ENCODE measurements at regions not wholly inside any gene's neighbourhood (a gene's known extent, or its start where the extent isn't known, plus 50 kb on each side); places are given as distances from the start of the nearest gene placed in this dataset.
"Not testable (repeated sequence)": the region's sequence is repeated elsewhere in the genome, so short reads cannot be mapped to it uniquely, and the experiment has no call there.

DNA sequence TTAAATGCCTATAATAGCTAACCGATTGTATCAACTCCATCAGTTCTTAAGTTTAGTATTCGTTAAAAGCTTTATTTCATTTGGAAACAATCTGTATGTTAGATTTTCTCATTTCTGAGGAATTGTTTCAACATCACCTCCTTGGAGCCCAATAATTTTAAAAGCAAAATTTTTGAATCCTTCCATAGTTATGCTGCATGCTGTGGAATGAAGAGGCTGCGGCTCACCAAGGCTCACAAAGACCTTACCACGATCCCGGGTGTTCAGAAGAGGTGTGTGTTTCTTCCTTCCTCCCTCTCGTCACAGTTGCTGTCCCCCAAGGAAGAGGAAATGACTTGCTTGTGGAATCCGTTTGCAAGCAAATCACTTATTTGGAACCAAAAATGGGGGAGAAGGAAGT lies 143.8 kb downstream of the FGF1 start:
- DNase-seq (ENCODE audit: low read depth): no peak

DNA sequence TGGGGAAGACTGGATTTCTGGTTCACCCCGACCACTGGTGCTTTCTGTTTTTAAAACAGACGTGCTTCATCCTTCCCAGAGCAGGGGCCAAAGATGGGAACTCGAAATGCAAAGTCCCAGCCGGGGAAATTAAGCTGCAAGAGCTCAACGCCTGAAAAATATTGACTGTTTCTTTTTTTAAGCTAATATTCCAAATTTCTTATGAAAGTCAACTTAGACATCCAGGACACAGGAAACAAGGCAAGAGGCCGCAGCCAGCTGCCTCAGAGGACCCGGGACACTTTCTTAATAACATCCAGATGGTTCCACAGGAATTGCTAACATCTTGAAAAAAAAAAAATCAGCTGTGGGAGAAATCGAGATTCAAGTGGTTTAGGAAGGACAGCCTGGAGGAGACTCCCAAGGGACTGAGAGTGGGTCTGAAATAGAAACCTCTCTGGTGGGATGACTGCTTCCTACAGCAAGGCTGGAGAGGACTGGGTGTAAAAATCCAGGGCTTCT lies 144.9 kb downstream of the FGF1 start:
- DNase-seq (ENCODE audit: low read depth): no peak

DNA sequence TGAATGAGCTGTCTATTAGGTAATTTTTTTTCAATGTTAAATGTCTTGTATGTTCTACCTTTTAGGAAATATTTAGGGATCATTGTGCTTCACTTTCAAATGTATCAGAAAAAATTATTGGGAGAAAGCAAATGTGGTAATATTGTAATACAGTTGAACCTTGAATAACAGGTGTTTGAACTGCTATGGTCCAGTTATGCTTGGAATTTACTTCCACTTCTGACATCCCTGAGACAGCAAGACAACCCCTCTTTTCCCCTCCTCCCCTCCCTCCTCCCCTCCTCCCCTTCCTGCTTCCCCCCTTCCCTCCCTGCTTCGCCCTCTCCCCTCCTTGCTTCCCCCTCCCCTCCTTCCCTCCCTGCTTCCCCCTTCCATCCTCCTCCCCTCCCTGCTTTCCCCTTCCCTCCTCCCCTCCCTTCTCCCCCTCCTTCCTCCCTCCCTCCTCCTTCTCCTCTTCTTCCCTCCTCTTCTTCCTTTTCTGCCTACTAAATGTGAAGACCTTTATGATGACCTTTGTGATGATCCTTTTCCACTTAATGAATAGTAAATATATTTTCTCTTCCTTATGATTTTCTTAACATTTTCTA lies 146.6 kb downstream of the FGF1 start:
- no peak for DNase-seq (ENCODE audit: low read depth)

DNA sequence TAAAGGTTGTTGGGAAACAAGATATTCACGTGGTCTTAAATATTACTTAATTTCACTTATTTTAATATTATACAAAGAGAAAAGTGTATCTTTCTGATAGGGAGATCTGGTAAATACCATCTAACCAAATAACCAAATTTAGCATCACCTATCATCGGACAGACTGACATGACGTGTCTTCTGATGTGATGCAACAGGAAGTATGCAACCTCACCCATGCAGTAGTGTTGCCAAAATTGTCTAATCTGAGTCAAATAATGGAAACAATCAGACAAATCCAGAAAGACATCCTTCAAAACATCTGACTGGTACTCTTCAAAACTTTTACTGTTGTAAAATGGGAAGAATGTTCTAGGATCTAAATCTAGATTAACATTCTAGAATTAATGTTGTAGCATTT lies 148.0 kb downstream of the FGF1 start:
- DNase-seq (ENCODE audit: low read depth): no peak

DNA sequence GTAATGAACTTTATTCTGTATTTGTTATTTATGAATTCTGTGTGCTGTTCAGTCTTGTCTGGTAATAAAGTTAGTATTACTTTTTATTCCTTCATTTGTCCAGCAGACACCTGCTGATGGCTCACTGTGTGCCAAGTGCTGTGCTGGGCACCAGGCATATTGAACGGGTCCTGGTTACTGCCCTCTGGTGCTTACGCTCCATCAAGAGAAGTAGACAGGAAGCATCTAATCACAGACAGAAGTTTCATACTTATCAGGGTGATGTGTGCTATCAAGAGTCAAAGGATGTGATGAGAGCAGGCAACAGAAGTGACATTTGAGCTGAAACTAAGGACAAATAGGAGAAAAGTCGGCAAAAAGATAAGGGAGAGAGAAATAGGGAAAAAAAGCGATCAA lies 153.1 kb downstream of the FGF1 start:
- no peak for DNase-seq (ENCODE audit: low read depth)

DNA sequence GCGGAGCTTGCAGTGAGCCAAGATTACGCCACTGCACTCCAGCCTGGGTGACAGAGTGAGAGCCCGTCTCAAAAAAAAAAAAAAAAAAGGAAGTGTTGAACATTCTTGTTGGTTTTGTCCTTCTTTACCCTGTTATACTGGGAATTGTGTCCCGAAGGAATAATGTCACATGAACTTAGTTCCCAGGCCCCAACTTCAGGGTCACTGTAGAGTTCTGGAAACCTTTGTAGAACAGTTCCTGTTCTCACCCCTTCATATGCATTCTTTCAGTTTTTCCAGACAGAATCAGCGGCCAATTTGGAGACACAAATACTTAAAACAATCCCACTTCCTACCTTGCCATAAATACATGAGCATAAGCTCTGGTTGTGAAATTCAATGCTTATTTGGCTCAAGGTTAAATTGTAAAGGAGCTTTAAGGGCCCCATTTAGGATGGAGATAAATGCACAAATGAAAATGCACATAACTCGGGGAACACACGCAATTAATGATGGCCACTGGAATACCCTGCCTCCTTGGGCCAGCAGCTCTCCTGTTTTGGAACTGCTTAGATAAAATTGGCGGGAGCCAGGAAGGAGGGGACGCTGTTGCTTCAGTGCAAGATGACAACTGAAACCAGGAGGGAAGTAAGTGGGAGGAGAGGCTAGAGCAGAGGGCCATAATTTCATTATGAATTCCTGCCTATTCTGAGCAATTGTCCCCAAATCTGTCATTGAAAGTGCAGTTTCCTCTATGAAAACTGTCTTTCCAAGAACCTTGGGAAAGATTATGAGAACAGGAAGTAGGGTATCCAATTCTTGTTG lies 153.7 kb downstream of the FGF1 start:
- no peak for DNase-seq (ENCODE audit: low read depth)

DNA sequence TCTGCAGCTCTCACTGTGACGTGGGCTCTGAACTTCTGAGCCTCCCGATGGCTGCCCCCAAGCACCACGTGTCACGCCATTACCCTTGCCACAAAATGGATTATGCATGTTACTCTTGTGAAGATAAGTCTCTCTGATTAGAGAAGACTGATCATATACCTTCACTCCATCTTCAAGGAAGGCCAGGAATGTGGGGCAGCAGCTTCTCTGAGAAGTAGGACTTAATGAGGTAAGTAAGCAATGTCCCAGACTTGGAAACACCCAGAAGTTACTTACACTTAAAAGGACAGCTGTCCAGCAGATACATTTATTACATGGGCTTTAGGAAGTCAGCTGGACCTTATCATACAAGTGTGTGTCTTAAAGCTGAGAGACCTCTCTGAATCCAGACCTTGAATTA lies 155.0 kb downstream of the FGF1 start:
- DNase-seq (ENCODE audit: low read depth): no peak

DNA sequence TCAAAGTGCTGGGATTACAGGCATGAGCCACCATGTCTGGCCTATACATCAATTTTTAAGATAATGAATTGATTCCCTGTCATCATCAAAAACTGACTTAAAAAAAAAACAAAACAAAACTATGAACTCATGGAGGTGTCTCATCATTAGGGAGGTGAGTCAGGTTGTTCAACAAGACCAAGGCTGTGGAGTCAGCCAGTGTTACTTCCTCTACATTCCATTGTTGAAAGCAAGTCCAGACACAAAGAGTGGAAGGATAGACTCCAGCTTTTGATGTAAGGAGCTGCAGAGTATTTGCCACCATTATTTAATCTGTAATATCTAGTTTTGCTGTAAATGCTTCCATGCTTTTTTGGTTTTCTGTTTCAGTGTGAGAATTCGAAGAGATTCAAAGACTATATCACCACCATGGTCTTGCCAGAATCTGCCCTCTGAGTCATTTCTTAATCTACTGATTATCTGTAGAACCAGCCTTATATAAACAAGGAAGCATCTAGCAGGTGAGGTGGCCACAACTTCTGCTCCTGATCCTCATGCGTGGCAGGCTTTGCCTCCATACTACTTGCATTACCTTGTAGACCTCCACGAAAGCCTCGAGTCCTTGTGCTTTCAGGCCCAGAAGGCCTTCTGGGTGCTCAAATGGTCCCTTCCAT lies 156.1 kb downstream of the FGF1 start:
- no peak for DNase-seq (ENCODE audit: low read depth)

DNA sequence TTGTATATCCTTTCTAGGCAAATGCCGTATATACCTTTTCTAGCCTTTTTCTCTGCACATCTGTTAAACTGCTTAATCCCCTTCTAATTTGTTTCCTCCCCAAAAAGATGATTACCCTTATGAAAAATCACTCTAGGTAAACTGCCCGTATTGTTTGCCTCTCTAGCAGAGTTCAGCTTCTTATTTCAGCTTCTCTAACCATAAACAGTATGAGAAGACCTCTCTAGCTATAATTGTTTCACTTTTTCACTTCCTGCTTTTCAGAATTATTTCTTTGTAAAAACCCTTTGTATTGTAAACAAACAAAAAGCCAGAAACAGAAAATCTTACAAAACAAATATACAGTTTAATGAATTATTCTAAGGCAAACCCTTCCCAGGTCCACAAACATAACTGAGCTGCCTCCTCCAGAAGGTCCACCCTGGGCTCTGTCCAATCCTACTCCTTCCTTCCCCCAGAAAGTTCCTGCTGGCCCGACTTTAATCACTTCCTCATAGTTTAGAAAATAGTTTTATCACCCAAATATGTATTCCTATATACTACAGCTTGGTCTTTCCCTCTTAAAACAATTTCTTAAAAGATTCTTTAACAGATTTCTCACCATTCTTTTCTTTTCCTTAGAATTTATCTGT lies 158.1 kb downstream of the FGF1 start:
- DNase-seq (ENCODE audit: low read depth): no peak

DNA sequence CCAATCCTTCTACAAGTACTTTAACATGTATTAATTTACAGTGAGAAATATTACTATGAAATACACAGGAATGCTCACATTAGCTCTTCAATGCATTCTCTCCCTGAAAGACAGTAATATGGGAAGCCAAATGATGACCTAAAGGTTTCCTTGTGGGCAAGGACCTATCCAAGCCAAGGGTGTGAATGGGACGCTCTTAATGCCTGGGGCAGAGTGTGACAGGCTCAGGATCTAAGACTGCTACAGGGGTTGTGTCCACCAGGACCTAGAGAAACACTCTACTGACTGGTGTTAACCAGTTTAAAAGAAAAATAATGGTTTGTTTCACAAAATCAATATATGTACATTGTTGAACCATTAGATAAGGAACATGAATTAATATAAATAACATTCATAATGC lies 158.7 kb downstream of the FGF1 start:
- DNase-seq (ENCODE audit: low read depth): no peak

DNA sequence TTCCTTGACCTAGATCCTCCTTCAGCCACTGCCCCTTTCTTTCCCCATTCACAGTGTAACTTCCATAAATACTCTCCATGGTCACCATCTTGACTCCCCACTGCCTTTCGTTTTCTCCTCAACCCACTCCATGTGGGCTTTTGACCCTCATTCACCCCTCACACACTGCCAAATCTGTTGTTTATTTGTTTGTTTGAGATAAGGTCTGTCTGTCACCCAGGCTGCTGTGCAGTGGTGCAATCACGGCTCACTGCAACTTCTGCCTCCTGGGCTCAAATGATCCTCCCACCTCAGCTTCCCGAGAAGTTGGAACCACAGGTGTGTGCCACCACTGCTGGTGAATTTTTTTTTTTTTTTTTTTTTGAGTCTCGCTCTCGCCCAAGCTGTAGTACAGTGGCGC lies 162.9 kb downstream of the FGF1 start:
- no peak for DNase-seq (ENCODE audit: low read depth)

DNA sequence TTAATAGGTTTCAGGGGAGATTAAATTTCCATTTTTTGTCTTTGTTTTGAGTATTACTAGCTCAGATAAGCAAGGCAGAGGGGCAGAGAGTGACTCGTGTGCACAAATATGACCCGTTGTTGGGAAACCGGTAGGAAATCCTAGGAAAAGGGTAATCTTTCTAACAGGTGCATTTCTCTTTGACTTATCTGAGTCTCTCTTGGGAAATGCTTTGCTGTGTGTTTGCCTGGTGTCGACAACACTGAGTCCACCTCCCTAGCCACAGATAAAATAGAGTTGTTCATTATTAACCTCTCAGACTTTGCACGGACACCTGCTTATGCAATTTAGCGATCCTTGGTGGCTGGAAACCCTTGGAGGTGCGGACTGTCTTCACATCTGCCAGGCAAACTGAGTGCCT lies 164.2 kb downstream of the FGF1 start:
- DNase-seq (ENCODE audit: low read depth): no peak

DNA sequence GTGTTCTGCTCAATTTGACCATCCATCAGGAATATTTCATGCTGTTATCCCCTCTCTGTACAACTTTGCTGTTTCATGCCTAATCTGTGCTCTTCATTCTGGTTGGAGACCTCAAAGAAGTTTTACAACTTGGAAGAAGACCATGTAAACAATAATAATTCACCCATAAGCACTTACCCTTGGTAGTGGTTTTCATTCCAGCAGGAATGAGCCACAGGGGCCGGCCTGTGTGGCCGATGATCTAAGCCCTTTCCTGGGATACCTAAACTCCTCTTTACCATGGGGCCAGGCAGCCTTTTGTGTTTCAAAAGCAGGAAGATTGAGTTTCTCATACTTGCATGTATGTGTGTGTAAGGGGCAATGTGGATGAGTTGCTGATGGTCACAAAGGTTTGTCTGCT lies 165.0 kb downstream of the FGF1 start:
- DNase-seq (ENCODE audit: low read depth): no peak

DNA sequence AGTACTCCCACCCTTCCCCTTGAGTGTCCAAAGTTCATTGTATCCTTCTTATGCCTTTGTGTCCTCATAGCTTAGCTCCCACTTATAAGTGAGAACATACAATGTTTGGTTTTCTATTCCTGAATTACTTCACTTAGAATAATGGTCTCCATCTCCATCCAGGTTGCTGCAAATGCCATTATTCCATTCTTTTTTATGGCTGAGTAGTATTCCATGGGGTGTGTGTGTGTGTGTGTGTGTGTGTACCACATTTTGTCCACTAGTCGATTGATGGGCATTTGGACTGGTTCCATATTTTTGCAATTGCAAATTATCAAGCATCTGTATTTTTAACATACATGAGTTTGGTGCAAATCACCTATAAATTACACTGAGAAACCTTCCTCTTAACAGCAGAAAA lies 166.0 kb downstream of the FGF1 start:
- DNase-seq (ENCODE audit: low read depth): not testable (repeated sequence)

DNA sequence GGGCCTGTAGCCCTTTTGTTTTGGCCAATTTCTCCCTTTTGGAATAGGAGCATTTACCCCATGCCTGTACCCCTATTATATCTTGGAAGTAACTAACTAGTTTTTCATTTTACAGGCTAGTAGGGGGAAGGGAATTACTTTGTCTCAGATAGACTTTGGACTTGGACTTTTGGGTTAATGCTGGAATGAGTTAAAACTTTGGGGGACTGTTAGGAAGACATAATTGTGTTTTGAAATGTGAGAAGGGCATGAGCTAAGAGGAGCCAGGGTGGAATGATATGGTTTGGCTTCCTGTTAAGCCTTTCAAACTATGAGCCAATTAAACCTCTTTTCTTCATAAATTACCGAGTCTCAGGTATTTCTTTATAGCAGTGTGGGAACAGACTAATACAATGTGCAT lies 168.1 kb downstream of the FGF1 start:
- no peak for DNase-seq (ENCODE audit: low read depth)

DNA sequence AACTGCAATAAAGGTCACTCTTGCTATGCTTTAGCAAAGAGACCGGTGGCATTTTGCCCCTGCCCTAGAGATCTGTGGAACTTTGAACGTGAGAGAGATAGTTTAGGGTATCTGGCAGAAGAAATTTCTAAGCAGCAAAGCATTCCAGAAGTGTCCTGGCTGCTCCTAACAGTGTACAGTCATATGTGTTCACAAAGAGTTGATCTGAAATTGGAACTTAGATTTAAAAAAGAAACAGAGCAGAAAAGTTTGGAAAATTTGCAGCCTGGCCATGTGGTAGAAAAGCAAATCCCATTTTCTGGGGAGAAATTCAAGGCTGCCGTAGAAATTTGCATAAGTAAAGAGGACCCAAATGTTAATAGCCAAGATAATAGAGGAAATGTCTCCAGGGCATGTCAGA lies 169.2 kb downstream of the FGF1 start:
- DNase-seq (ENCODE audit: low read depth): no peak

DNA sequence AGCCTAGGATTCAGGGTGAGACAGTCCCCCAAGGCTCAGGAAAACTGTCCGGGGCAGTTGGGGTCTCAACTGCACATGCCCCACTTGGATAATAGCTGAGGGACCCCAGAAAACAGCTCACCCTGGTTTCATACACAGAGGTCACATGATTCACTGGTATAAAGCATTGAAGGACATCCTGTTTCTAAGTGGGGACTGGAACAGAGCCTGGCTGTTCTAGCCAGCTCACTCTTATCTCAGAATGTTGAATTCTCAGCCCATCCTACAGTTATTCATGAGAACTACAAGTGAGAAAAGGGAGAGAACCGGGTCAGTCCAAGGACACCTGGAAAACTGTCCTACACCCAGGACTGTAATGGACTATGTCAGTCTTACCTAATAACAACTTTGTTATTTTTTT lies 170.9 kb downstream of the FGF1 start:
- DNase-seq (ENCODE audit: low read depth): no peak

DNA sequence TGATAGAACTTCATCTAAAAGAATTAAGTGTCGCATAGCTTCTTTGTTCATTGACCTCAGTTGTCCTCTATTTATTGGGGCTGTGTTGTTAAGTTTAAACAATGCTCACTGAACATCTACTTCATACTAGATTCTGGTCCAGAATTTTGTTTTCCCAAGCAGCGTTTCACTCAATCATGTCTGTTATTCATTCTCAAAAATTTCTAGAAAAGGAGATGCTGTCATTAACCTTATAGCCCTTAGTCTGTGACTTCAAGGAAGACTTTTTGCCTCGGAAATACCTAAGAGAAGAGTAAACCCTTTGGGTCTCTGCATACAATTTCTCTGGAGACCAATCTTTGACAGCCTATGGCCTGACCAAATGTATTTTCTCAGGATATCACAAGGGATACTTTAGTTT lies 171.7 kb downstream of the FGF1 start:
- DNase-seq (ENCODE audit: low read depth): no peak

DNA sequence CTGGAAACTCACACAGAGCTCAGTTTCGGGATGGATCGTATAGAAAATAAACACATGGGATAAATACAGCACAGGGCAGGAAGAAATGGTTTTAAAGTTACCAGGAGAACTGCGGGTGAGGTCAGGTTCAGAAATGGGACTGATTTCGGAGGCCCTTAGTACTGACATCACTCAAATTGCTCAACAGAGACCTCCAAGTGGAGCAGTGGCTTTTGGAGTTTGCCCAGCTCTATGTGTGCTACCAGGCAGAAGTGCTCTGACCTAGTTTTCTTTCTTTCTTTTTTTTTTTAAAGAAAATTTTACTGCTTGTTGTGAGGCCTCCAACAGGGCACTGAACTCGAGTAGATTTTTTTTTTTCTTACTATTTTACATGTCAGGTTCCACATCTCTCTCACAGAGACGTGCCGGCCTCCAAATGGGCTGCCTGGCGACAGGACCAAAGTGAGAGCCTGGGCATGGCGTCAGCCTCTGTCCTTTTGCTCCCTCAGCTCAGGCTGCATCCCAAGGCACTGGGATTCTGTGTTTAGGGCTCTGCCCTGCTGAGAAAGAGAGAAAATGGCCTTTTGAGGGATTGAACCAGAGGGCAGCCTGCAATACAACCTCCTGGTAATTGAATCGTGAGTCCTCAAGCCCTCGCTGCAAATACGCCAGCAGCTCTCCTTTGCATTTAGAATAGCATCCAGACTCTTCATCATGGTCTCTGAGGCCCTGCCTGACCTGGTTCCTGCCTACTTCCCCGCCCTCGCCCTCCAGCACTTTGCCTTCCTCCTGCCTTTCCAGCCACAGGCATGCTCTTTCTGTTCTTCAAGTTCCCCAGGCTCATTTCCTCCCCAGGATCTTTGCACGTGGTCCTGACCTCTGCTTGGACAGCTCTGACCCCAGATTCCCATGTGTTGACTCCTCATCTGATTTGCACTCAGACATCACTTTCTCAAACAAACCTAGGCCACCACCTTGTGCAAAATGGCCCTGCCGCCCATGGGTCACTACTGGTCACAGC lies 173.5 kb downstream of the FGF1 start:
- no peak for DNase-seq (ENCODE audit: low read depth)

DNA sequence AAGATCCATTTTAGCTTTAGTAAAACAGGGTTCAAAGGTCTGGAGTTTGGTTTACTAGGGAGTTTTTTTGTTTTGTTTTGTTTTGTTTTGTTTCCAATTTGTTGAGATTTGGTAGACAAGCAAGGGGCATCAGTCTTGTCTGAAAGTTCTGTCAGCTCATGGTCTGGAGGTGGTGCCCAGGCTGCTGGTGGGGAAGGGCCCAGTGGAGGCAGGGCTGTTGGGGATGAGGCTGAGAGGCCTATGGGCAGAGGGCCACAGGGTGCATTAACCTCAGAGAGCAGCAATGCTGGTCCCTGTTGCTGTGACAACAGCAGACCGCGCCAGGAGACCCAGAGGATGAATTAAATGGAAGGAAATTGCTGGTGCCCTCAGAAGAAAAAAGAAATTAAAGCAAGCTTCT lies 174.5 kb downstream of the FGF1 start:
- no peak for DNase-seq (ENCODE audit: low read depth)

DNA sequence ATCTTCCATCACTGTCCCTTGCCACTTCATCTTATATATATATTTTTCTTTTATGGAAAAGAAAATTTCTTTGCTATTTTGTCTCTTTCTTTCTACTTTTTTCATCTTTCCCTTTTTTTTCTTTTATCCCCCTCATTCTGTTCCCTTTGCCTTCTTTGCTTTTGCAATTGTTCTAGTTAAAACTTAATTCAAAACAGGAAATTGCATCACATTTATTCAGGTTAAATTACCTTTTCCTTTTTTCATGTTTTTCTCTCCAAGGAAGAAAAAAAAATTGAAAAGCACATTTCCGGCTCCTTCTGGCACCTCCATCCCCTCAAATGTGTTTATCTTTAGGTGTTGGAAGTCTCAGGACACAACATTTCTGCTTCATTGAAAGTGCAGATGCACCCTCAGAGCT lies 176.9 kb downstream of the FGF1 start:
- DNase-seq (ENCODE audit: low read depth): no peak

DNA sequence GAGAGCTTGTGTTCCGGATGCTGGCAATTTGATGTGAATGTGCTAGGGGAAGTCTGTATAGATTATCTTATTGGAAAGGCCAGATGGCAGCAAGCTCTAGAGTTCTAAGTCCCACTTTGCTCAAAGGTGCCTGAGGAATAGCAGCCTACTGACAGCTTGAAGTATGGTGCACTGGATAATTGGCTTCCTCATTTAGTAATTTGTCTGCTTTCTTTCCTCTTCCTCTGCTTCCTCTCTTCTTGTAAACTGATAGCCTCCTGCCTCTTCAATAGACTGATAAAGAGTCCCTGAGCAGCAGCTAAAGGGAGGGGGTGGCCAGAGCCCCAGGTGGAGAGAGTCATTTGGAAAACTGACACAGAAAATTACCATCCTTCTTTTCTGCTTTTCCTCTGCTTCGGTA lies 177.3 kb downstream of the FGF1 start:
- no peak for DNase-seq (ENCODE audit: low read depth)

All from activated gamma-delta T cell treated with anti-CD3 and anti-CD28 coated beads, Interleukin-2, amount 50 U/mL, for 16 hours (primary cell).